K562 (cell line): ENCODE measurements at regions not wholly inside any gene's neighbourhood (a gene's known extent, or its start where the extent isn't known, plus 50 kb on each side); places are given as distances from the start of the nearest gene placed in this dataset.

Experiments used
- CTCF ChIP-seq, 3 experiments: IDR thresholded peaks in 2 of 3; conservative IDR thresholded peaks in 1 of 3; 2 replicates each; pipeline ENCODE4 v1.5.1; 2011 to 2012; ENCODE audit warnings: low read length in 3 of 3, mild to moderate bottlenecking in 3 of 3, control low read depth in 2 of 3, improper control_type of control experiment in 1 of 3, inconsistent platforms in 1 of 3, low read depth in 1 of 3, mixed read lengths in 1 of 3, moderate library complexity in 1 of 3; ENCODE audit not compliant: insufficient read depth in 2 of 3
- MECOM ChIP-seq: fragments of 250-450 bp; sonication (Bioruptor Pico); IDR thresholded peaks from 2 replicates; pipeline ENCODE4 v1.8.0; 2022; ENCODE audit warnings: inconsistent platforms
- PCBP2 ChIP-seq: fragments of 200-400 bp; formaldehyde crosslinking; IDR thresholded peaks from 2 replicates; pipeline ENCODE4 v1.6.1; 2018; ENCODE audit warnings: low read length, low read depth, mild to moderate bottlenecking, moderate library complexity; ENCODE audit not compliant: poor library complexity, severe bottlenecking
- POLR2A ChIP-seq: fragments of 450-650 bp; conservative IDR thresholded peaks from 2 replicates; pipeline ENCODE4 v1.6.1; 2016
- SREBF2 ChIP-seq: sonication (generic); formaldehyde crosslinking; IDR thresholded peaks from 2 replicates; pipeline ENCODE4 v1.4.0; 2020; ENCODE audit warnings: mild to moderate bottlenecking, missing genetic modification reagents
- TCF7 ChIP-seq: sonication (generic); IDR thresholded peaks from 2 replicates; pipeline ENCODE4 v1.6.1; 2016; ENCODE audit warnings: antibody characterized with exemption, borderline replicate concordance
- ZNF274 ChIP-seq: IDR thresholded peaks from 2 replicates; pipeline ENCODE4 v1.6.1; 2011; ENCODE audit warnings: low read depth, mild to moderate bottlenecking, low read length, moderate library complexity, borderline replicate concordance
- ZNF324 ChIP-seq: fragments of 250-450 bp; sonication (Bioruptor Pico); IDR thresholded peaks from 2 replicates; pipeline ENCODE4 v1.4.0; 2020; ENCODE audit warnings: mild to moderate bottlenecking
- ZNF436 ChIP-seq: fragments of 250-450, 450-650 bp; sonication (Bioruptor Pico); formaldehyde crosslinking; IDR thresholded peaks from 2 replicates; pipeline ENCODE4 v1.7.0; 2020; ENCODE audit warnings: mild to moderate bottlenecking
- ZNF778 ChIP-seq: fragments of 450-650 bp; formaldehyde crosslinking; IDR thresholded peaks from 2 replicates; pipeline ENCODE4 v1.4.0; 2020; ENCODE audit warnings: mild to moderate bottlenecking, moderate library complexity

GRCh38 chr2:51516667-51517066 lies 484.7 kb upstream of the NRXN1 start:
- no peak for TF ChIP-seq ZNF274
- TF ChIP-seq MECOM (CRISPR knock-in tag): no peak
- TF ChIP-seq TCF7: no peak
- no peak for TF ChIP-seq SREBF2
- TF ChIP-seq POLR2A: no peak
- no peak for TF ChIP-seq ZNF324 (CRISPR knock-in tag)
- TF ChIP-seq ZNF778 (CRISPR knock-in tag): no peak
- no peak for TF ChIP-seq CTCF (IDR thresholded peaks at IDR 0.05 in 2 of 3, conservative IDR thresholded peaks at IDR 0.05 in 1 of 3; ENCODE audit: insufficient read depth in 2 of 3, low read depth in 1 of 3, low read length in 3 of 3)
- no peak for TF ChIP-seq PCBP2
- TF ChIP-seq ZNF436 (CRISPR knock-in tag): no peak
